NCI-H1092 treated with DMSO at 0.1 percent for 48 hours (cell line): ENCODE measurements at regions not wholly inside any gene's neighbourhood (a gene's known extent, or its start where the extent isn't known, plus 50 kb on each side); places are given as distances from the start of the nearest gene placed in this dataset.
"Not testable (repeated sequence)": the region's sequence is repeated elsewhere in the genome, so short reads cannot be mapped to it uniquely, and the experiment has no call there.

Experiments
- DNase-seq: peaks from one replicate; lab custom pipeline; 2025; lab: John Stamatoyannopoulos, UW

- DNase-seq, result not testable (repeated sequence)
Measured at GRCh38 chr7:3162798-3163197, 119.1 kb upstream of the CARD11 start.

GRCh38 chr7:3164380-3164792 lies 120.7 kb upstream of the CARD11 start:
- peak; percentile 7 for DNase-seq

- no peak for DNase-seq
Measured at GRCh38 chr7:3165681-3166580, 122.3 kb upstream of the CARD11 start.

GRCh38 chr7:3167551-3167950 lies 123.9 kb upstream of the CARD11 start:
- no peak for DNase-seq

GRCh38 chr7:3168370-3168769 lies 124.7 kb upstream of the CARD11 start:
- DNase-seq, result no peak

- no peak for DNase-seq
Measured at GRCh38 chr7:3168869-3169268, 125.2 kb upstream of the CARD11 start.

- no peak for DNase-seq
Measured at GRCh38 chr7:3172768-3173280, 128.2 kb upstream of the SDK1 start.

GRCh38 chr7:3174515-3175284 lies 126.4 kb upstream of the SDK1 start:
- DNase-seq, result no peak

- no peak for DNase-seq
Measured at GRCh38 chr7:3175285-3175902, 125.7 kb upstream of the SDK1 start.

- DNase-seq, result no peak
Measured at GRCh38 chr7:3176112-3177000, 124.7 kb upstream of the SDK1 start.

GRCh38 chr7:3177271-3177670 lies 123.8 kb upstream of the SDK1 start:
- no peak for DNase-seq

GRCh38 chr7:3179456-3179855 lies 121.6 kb upstream of the SDK1 start:
- DNase-seq, result no peak

GRCh38 chr7:3180604-3181003 lies 120.4 kb upstream of the SDK1 start:
- DNase-seq, result no peak

GRCh38 chr7:3182055-3182454 lies 119.0 kb upstream of the SDK1 start:
- not testable (repeated sequence) for DNase-seq

GRCh38 chr7:3187444-3188040 lies 113.5 kb upstream of the SDK1 start:
- peak; percentile 6 for DNase-seq

- no peak for DNase-seq
Measured at GRCh38 chr7:3188946-3189345, 112.1 kb upstream of the SDK1 start.

- no peak for DNase-seq
Measured at GRCh38 chr7:3191548-3191947, 109.5 kb upstream of the SDK1 start.

- no peak for DNase-seq
Measured at GRCh38 chr7:3192669-3193068, 108.4 kb upstream of the SDK1 start.

GRCh38 chr7:3193379-3194120 lies 107.5 kb upstream of the SDK1 start:
- DNase-seq, result no peak

GRCh38 chr7:3194501-3195141 lies 106.4 kb upstream of the SDK1 start:
- DNase-seq, result no peak
